GM19035 (cell line): ENCODE measurements at regions not wholly inside any gene's neighbourhood (a gene's known extent, or its start where the extent isn't known, plus 50 kb on each side); places are given as distances from the start of the nearest gene placed in this dataset.

ENCODE experiments used
- ATAC-seq: cut with Tn5 transposase; IDR thresholded peaks from one replicate; pipeline ENCODE4 v1.9.1; 2021; ENCODE audit not compliant: unreplicated experiment

- ATAC-seq, result no peak
Measured at GRCh38 chr21:31502537-31503143, 156.9 kb upstream of the SOD1 start.

GRCh38 chr21:31501926-31502325 is 157.6 kb upstream of the SOD1 start:
- no peak for ATAC-seq

- ATAC-seq, result no peak
Measured at GRCh38 chr21:31500982-31501381, 156.9 kb upstream of the TIAM1 start.

- ATAC-seq, result no peak
Measured at GRCh38 chr21:31500071-31500470, 156.0 kb upstream of the TIAM1 start.

- no peak for ATAC-seq
Measured at GRCh38 chr21:31498985-31499384, 154.9 kb upstream of the TIAM1 start.

GRCh38 chr21:31497914-31498313 is 153.9 kb upstream of the TIAM1 start:
- no peak for ATAC-seq

GRCh38 chr21:31493350-31493880 is 149.4 kb upstream of the TIAM1 start:
- no peak for ATAC-seq

GRCh38 chr21:31491617-31492016 is 147.6 kb upstream of the TIAM1 start:
- ATAC-seq, result no peak

GRCh38 chr21:31490443-31490842 is 146.4 kb upstream of the TIAM1 start:
- no peak for ATAC-seq

GRCh38 chr21:31489726-31490125 is 145.7 kb upstream of the TIAM1 start:
- ATAC-seq, result no peak

GRCh38 chr21:31489014-31489413 is 145.0 kb upstream of the TIAM1 start:
- ATAC-seq, result no peak

GRCh38 chr21:31484219-31484618 is 140.2 kb upstream of the TIAM1 start:
- ATAC-seq, result no peak

- no peak for ATAC-seq
Measured at GRCh38 chr21:31483146-31483545, 139.1 kb upstream of the TIAM1 start.

GRCh38 chr21:31482460-31482859 is 138.4 kb upstream of the TIAM1 start:
- ATAC-seq, result no peak

- ATAC-seq, result no peak
Measured at GRCh38 chr21:31480228-31480627, 136.2 kb upstream of the TIAM1 start.

- no peak for ATAC-seq
Measured at GRCh38 chr21:31479714-31480113, 135.7 kb upstream of the TIAM1 start.

GRCh38 chr21:31479222-31479621 is 135.2 kb upstream of the TIAM1 start:
- ATAC-seq, result no peak

- ATAC-seq, result no peak
Measured at GRCh38 chr21:31476263-31477022, 132.4 kb upstream of the TIAM1 start.

- no peak for ATAC-seq
Measured at GRCh38 chr21:31475223-31475622, 131.2 kb upstream of the TIAM1 start.

- ATAC-seq, result no peak
Measured at GRCh38 chr21:31473685-31474345, 129.8 kb upstream of the TIAM1 start.

GRCh38 chr21:31471865-31472264 is 127.8 kb upstream of the TIAM1 start:
- no peak for ATAC-seq
